AG10803 (cell line): ENCODE measurements at regions not wholly inside any gene's neighbourhood (a gene's known extent, or its start where the extent isn't known, plus 50 kb on each side); places are given as distances from the start of the nearest gene placed in this dataset.

Experiments used
- DNase-seq: peaks from one replicate; pipeline ENCODE4 v3.0.0; 2010; ENCODE audit warnings: low read depth
- H3K4me3 ChIP-seq: 2 replicates; pipeline ENCODE4 v1.5.1; 2011; ENCODE audit warnings: mild to moderate bottlenecking, low read length, control low read depth
- CTCF ChIP-seq: conservative IDR thresholded peaks from 2 replicates; pipeline ENCODE4 v1.5.1; 2011; ENCODE audit warnings: mild to moderate bottlenecking, low read length, control low read depth, inconsistent platforms

GRCh38 chr5:23717486-23717885 is 210.1 kb downstream of the PRDM9 start:
- DNase-seq = no peak
- H3K4me3 ChIP-seq = no peak overlapping the region
- no peak for TF ChIP-seq CTCF

GRCh38 chr5:23718564-23718963 is 211.2 kb downstream of the PRDM9 start:
- TF ChIP-seq CTCF = no peak
- no peak overlapping the region for H3K4me3 ChIP-seq
- DNase-seq = no peak

GRCh38 chr5:23721336-23721735 is 213.9 kb downstream of the PRDM9 start:
- no peak overlapping the region for H3K4me3 ChIP-seq
- TF ChIP-seq CTCF = no peak
- no peak for DNase-seq

DNA sequence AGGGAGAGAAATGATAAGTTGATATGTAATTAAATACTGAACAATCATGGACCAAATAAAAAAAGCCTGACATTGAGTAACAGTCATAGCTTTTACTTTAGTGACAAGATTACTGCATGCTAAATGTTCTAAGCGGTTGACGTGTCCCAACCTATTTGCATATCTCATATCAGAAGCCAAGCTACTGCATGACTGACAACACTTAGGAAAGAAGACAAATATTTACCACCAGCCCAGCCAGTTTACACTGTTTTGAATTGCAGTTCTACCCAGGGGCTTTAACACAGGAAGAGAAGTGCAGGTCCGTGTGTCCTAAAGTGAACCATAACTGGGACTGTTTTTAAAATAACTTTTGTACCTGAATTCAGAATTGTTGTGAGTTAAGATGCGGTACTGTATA is 219.9 kb downstream of the PRDM9 start:
- DNase-seq = no peak
- no peak for TF ChIP-seq CTCF
- no peak overlapping the region for H3K4me3 ChIP-seq

- DNase-seq = no peak
- H3K4me3 ChIP-seq = no peak overlapping the region
- TF ChIP-seq CTCF = no peak
Observed at GRCh38 chr5:23730023-23730422, 222.6 kb downstream of the PRDM9 start.

- no peak for TF ChIP-seq CTCF
- no peak overlapping the region for H3K4me3 ChIP-seq
- no peak for DNase-seq
Observed at GRCh38 chr5:23740029-23740428, 232.6 kb downstream of the PRDM9 start.

DNA sequence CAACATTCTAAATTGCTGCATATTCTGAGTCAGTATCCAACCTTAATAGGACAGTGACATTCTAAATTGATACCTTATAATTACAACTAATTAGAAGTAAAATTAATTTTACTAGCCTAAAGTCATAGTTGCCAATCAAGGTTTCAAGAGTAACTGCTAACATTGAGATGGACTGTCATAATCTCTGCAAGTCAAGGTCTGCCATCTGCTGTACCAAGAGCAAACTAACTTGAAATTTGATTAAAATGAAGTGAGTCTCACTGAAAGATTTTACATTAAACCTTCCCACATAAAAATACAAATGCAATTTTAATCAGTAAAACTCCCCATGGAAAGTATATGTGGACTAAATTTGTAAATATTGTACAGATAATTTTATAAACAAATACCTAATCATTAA is 235.3 kb downstream of the PRDM9 start:
- DNase-seq = no peak
- H3K4me3 ChIP-seq = no peak overlapping the region
- TF ChIP-seq CTCF = no peak
